Upper lobe of right lung (tissue), 1 donor: ENCODE measurements at regions not wholly inside any gene's neighbourhood (a gene's known extent, or its start where the extent isn't known, plus 50 kb on each side); places are given as distances from the start of the nearest gene placed in this dataset.

Experiments
- ATAC-seq: fragments of 200-7000 bp; cut with Tn5 transposase; one replicate; pipeline ENCODE4 v1.9.1; 2020; ENCODE audit warnings: mild to moderate bottlenecking, moderate library complexity
- DNase-seq: peaks from one replicate; pipeline ENCODE4 v3.0.0-alpha.2; 2020
- H3K27ac ChIP-seq: fragments of 200-600 bp; one replicate; pipeline ENCODE4 v1.8.0; 2022
- H3K27me3 ChIP-seq: fragments of 200-600 bp; one replicate; pipeline ENCODE4 v1.8.0; 2022; ENCODE audit warnings: mild to moderate bottlenecking
- H3K36me3 ChIP-seq: fragments of 200-600 bp; one replicate; pipeline ENCODE4 v1.8.0; 2022
- H3K4me1 ChIP-seq: fragments of 200-600 bp; one replicate; pipeline ENCODE4 v1.8.0; 2022
- H3K4me3 ChIP-seq: fragments of 200-600 bp; one replicate; pipeline ENCODE4 v1.8.0; 2022; ENCODE audit warnings: mild to moderate bottlenecking
- H3K9me3 ChIP-seq: fragments of 200-600 bp; one replicate; pipeline ENCODE4 v1.8.0; 2022
- CTCF ChIP-seq: fragments of 200-600 bp; IDR thresholded peaks from one replicate; pipeline ENCODE4 v1.8.0; 2022; ENCODE audit warnings: antibody characterized with exemption
- intact Hi-C: fragments of 100-400 bp; cut with DNase I; formaldehyde crosslinking; loops from one replicate; pipeline ENCODE4 v1.11.0; 2022
- donor health status: DM: no; HTN: yes; CAD: no; lungs with severe emphysema.

- Histone ChIP-seq H3K36me3 (no peaks in the 10 kb centered on the region), H3K4me3 (no peak overlapping the region), H3K4me1 (no peaks in the 10 kb centered on the region), H3K27ac (no peak overlapping the region), H3K27me3 (no peaks in the 10 kb centered on the region), H3K9me3 (no peaks in the 10 kb centered on the region)
- DNase-seq (no peak), ATAC-seq (no peak)
- no peak for TF ChIP-seq CTCF
- intact Hi-C loops = no loop called here
Observed at GRCh38 chr3:117844676-117845075, 1135.1 kb downstream of the TUSC7 start.

- Histone ChIP-seq H3K4me3 (no peak overlapping the region), H3K4me1 (no peaks in the 10 kb centered on the region), H3K27ac (no peak overlapping the region), H3K9me3 (no peaks in the 10 kb centered on the region), H3K27me3 (no peaks in the 10 kb centered on the region), H3K36me3 (no peaks in the 10 kb centered on the region)
- ATAC-seq (peak; percentile 50), DNase-seq (no peak)
- TF ChIP-seq CTCF = no peak
- intact Hi-C loops = no loop called here
Observed at GRCh38 chr3:117846238-117846637, 1136.7 kb downstream of the TUSC7 start.

DNA sequence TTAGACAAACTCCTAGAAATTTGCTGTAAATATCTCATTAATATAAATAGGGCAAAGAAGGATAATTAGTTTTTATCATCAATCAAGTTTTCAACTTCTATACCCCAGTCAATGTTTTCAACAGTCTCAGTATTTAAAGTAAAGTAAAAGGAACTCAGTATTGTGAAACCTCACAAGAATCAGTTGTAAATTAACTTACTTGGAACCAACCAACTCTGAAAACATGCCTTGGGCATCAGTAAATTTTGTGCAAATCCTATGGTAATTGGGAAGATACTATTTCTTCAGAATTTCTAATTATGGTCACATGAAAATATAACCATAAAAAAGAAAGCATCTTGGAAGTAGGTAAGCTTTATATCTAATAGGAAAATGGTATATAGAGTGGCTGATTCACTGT lies 1139.0 kb downstream of the TUSC7 start:
- no peak for TF ChIP-seq CTCF
- Histone ChIP-seq H3K36me3 (no peaks in the 10 kb centered on the region), H3K27me3 (no peaks in the 10 kb centered on the region), H3K27ac (no peak overlapping the region), H3K4me1 (no peaks in the 10 kb centered on the region), H3K9me3 (no peaks in the 10 kb centered on the region), H3K4me3 (no peak overlapping the region)
- no peak for ATAC-seq
- intact Hi-C loops = no loop called here
- DNase-seq = no peak

- Histone ChIP-seq H3K27ac (no peak overlapping the region), H3K27me3 (no peaks in the 10 kb centered on the region), H3K4me3 (no peak overlapping the region), H3K36me3 (no peaks in the 10 kb centered on the region), H3K4me1 (no peaks in the 10 kb centered on the region), H3K9me3 (no peaks in the 10 kb centered on the region)
- DNase-seq (no peak), ATAC-seq (no peak)
- intact Hi-C loops = no loop called here
- TF ChIP-seq CTCF = no peak
Observed at GRCh38 chr3:117853923-117854668, 1144.5 kb downstream of the TUSC7 start.

DNA sequence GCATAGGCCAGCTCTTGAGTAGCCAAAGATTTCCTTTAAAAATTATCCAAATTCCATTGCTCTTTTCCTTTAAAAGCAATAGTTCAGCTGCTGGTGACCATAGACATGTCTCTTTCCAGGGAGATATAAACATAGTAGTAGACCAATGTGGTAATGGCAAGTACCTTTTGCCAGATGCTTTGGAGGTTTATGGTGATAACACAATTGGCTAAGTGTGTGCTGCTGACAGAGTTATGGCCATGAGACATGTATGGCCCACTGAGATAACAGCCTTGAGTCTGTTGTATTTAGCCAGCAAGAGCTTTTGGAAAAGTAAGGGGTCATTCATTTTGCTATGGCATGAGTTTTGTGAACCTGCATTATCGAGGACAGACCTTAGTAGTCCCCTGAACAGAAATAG lies 1146.8 kb downstream of the TUSC7 start:
- no peak for TF ChIP-seq CTCF
- no peak overlapping the region for H3K27ac ChIP-seq
- H3K9me3 ChIP-seq = no peaks in the 10 kb centered on the region
- intact Hi-C loops = no loop called here
- no peak overlapping the region for H3K4me3 ChIP-seq
- ATAC-seq = no peak
- DNase-seq = no peak
- no peaks in the 10 kb centered on the region for H3K27me3 ChIP-seq
- no peaks in the 10 kb centered on the region for H3K4me1 ChIP-seq
- no peaks in the 10 kb centered on the region for H3K36me3 ChIP-seq

DNA sequence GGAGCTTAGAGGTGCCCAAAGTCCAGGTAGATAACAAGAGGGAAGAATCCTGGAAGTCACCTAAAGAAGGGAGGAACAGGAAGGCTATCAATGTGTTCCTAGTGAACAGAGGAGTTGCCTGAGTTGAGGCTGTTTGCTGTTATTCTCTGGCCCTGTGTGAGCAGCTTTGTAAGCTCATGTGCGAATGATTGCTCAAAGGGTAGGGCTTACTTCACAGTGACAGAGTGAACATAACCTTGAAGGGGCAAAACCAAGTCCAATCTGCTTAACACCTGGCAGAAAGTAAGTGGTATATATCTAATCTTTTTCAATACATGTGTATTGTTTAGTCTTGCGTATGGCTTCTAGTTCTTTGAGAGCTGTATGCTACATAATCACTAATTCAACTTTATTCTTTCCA lies 1153.6 kb downstream of the TUSC7 start:
- intact Hi-C loops = no loop called here
- DNase-seq (no peak), ATAC-seq (no peak)
- Histone ChIP-seq H3K27me3 (no peaks in the 10 kb centered on the region), H3K9me3 (no peaks in the 10 kb centered on the region), H3K4me3 (no peak overlapping the region), H3K27ac (no peak overlapping the region), H3K4me1 (no peaks in the 10 kb centered on the region), H3K36me3 (no peaks in the 10 kb centered on the region)
- no peak for TF ChIP-seq CTCF
